ENCODE measurements at regions not wholly inside any gene's neighbourhood (a gene's known extent, or its start where the extent isn't known, plus 50 kb on each side); places are given as distances from the start of the nearest gene placed in this dataset.

GRCh38 chrX:17923546-17923945 is 62.4 kb upstream of the RAI2 start:
- H3K9me3 ChIP-seq (ENCODE audit: low read length), result no peaks in the 10 kb centered on the region
- no TSS peak for BruUV-seq (replicated peaks)
- in situ Hi-C loops (cut with HindIII; ENCODE audit: extremely low pct_ligation_motif_present, low pct_unique_long_range_greater_than_20kb) (no loop called here), intact Hi-C loops (cut with micrococcal nuclease; ENCODE audit: unreplicated experiment) (no loop called here)
- H3K4me2 ChIP-seq (ENCODE audit: low read depth, low read length), result no peak overlapping the region
- H2AFZ ChIP-seq (ENCODE audit: low read length), result no peak overlapping the region
- no peak for DNase-seq (ENCODE audit: low spot score)
- no peak for FAIRE-seq
- no peak for ATAC-seq
- CTCF ChIA-PET (ENCODE audit: low intra/inter-chr PET ratio, low total read pairs), result no interaction called here
- H3K79me2 ChIP-seq (ENCODE audit: insufficient read depth, low read length), result no peaks in the 10 kb centered on the region
- POLR2A ChIA-PET, result no interaction called here
- no peaks in the 10 kb centered on the region for H4K20me1 ChIP-seq (ENCODE audit: insufficient read depth, low read length)
- no peaks in the 10 kb centered on the region for H3K27me3 ChIP-seq (ENCODE audit: control insufficient read depth in 1 of 2, insufficient read depth in 2 of 2, low read length in 2 of 2)
- H3K9ac ChIP-seq (ENCODE audit: insufficient read depth, low read depth, low read length), result no peak overlapping the region
- no peak overlapping the region for H3K4me3 ChIP-seq (replicated peaks in 1 of 3; ENCODE audit: insufficient read depth in 1 of 3, low read depth in 2 of 3, low read length in 3 of 3)
- H3K36me3 ChIP-seq (replicated peaks in 1 of 2; ENCODE audit: control insufficient read depth in 1 of 2, insufficient read depth in 2 of 2, low read length in 2 of 2), result no peaks in the 10 kb centered on the region
- TF ChIP-seq ZNF143 (CRISPR knock-in tag; IDR thresholded peaks at IDR 0.05), result peak; percentile 38; the same call in 1 of the 2 replicates
- TF ChIP-seq NONO (IDR thresholded peaks at IDR 0.05), result no peak
- no peak for TF ChIP-seq NONO (CRISPR knock-in tag; conservative IDR thresholded peaks at IDR 0.05)
- TF ChIP-seq ZNF709 (CRISPR knock-in tag; IDR thresholded peaks at IDR 0.05), result no peak
- 0 out of 2 replicates have a peak, but pooled peaks have one; percentile 35 for TF ChIP-seq THAP11 (CRISPR knock-in tag; IDR thresholded peaks at IDR 0.05)
- H3K4me1 ChIP-seq (ENCODE audit: insufficient read depth, low read length), result no peaks in the 10 kb centered on the region
- H3K27ac ChIP-seq (ENCODE audit: extremely low read length, insufficient read depth, low read length), result no peak overlapping the region

DNA sequence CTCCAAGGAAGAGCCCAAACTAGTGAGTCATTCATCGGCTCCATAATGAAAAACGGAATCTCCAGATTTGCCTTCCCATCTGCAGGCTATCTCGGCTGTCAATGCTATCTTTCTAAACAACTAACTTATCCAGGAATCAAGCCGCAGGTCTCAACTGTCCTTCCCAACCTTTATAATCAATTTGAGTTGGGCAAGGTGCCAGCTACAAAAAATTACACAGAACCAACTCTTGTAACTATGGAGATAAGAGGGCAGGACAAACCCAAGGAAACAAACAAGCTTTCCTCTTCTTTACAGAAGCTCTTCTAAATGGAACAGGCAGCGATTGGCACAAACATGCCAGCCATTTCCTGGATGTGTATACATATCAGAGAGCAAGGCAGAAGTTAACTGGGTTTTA is 61.2 kb upstream of the RAI2 start:
- Histone ChIP-seq H3K79me2 (ENCODE audit: insufficient read depth, low read length) (no peaks in the 10 kb centered on the region), H4K20me1 (ENCODE audit: insufficient read depth, low read length) (no peaks in the 10 kb centered on the region), H3K27me3 (ENCODE audit: control insufficient read depth in 1 of 2, insufficient read depth in 2 of 2, low read length in 2 of 2) (no peaks in the 10 kb centered on the region), H3K4me1 (ENCODE audit: insufficient read depth, low read length) (no peaks in the 10 kb centered on the region), H3K27ac (ENCODE audit: extremely low read length, insufficient read depth, low read length) (no peak overlapping the region), H3K4me3 (replicated peaks in 1 of 3; ENCODE audit: insufficient read depth in 1 of 3, low read depth in 2 of 3, low read length in 3 of 3) (no peak overlapping the region), H3K9me3 (ENCODE audit: low read length) (no peaks in the 10 kb centered on the region), H3K4me2 (ENCODE audit: low read depth, low read length) (no peak overlapping the region), H2AFZ (ENCODE audit: low read length) (no peak overlapping the region), H3K9ac (ENCODE audit: insufficient read depth, low read depth, low read length) (no peak overlapping the region), H3K36me3 (replicated peaks in 1 of 2; ENCODE audit: control insufficient read depth in 1 of 2, insufficient read depth in 2 of 2, low read length in 2 of 2) (no peaks in the 10 kb centered on the region)
- WGBS (ENCODE audit: low lambda C conversion rate), result 0% methylated on average over 5 of the region's 5 CpGs
- DNase-seq (ENCODE audit: low spot score) (no peak), ATAC-seq (no peak), FAIRE-seq (no peak)
- ChIA-PET POLR2A (no interaction called here), CTCF (ENCODE audit: low intra/inter-chr PET ratio, low total read pairs) (no interaction called here)
- BruUV-seq (replicated peaks), result no TSS peak
- intact Hi-C loops (cut with micrococcal nuclease; ENCODE audit: unreplicated experiment), result no loop called here
- in situ Hi-C loops (cut with HindIII; ENCODE audit: extremely low pct_ligation_motif_present, low pct_unique_long_range_greater_than_20kb), result no loop called here
- TF ChIP-seq THAP11 (CRISPR knock-in tag; IDR thresholded peaks at IDR 0.05) (no peak), KAT8 (CRISPR knock-in tag; IDR thresholded peaks at IDR 0.05) (no peak), PLSCR1 (CRISPR knock-in tag; IDR thresholded peaks at IDR 0.05; ENCODE audit: borderline replicate concordance) (no peak), ZNF879 (CRISPR knock-in tag; IDR thresholded peaks at IDR 0.05) (no peak), ZNF10 (CRISPR knock-in tag; IDR thresholded peaks at IDR 0.05; ENCODE audit: borderline replicate concordance, low read depth) (no peak), MED8 (CRISPR knock-in tag; IDR thresholded peaks at IDR 0.05; ENCODE audit: insufficient replicate concordance) (no peak), ATM (IDR thresholded peaks at IDR 0.05; ENCODE audit: borderline replicate concordance) (no peak), ZNF674 (CRISPR knock-in tag; IDR thresholded peaks at IDR 0.05; ENCODE audit: low read depth) (no peak), RFX3 (CRISPR knock-in tag; IDR thresholded peaks at IDR 0.05) (no peak), HMGA1 (CRISPR knock-in tag; conservative IDR thresholded peaks at IDR 0.05) (no peak)
- TF ChIP-seq, protein P1, sequence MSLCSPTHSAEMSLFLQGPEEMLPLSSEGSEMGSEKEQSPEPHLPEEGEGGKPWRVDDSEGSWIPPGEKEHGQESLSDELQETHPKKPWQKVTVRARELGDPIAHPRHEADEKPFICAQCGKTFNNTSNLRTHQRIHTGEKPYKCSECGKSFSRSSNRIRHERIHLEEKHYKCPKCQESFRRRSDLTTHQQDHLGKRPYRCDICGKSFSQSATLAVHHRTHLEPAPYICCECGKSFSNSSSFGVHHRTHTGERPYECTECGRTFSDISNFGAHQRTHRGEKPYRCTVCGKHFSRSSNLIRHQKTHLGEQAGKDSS (CRISPR knock-in tag; IDR thresholded peaks at IDR 0.05; ENCODE audit: borderline replicate concordance, low read depth), result no peak
- TF ChIP-seq, protein P2, sequence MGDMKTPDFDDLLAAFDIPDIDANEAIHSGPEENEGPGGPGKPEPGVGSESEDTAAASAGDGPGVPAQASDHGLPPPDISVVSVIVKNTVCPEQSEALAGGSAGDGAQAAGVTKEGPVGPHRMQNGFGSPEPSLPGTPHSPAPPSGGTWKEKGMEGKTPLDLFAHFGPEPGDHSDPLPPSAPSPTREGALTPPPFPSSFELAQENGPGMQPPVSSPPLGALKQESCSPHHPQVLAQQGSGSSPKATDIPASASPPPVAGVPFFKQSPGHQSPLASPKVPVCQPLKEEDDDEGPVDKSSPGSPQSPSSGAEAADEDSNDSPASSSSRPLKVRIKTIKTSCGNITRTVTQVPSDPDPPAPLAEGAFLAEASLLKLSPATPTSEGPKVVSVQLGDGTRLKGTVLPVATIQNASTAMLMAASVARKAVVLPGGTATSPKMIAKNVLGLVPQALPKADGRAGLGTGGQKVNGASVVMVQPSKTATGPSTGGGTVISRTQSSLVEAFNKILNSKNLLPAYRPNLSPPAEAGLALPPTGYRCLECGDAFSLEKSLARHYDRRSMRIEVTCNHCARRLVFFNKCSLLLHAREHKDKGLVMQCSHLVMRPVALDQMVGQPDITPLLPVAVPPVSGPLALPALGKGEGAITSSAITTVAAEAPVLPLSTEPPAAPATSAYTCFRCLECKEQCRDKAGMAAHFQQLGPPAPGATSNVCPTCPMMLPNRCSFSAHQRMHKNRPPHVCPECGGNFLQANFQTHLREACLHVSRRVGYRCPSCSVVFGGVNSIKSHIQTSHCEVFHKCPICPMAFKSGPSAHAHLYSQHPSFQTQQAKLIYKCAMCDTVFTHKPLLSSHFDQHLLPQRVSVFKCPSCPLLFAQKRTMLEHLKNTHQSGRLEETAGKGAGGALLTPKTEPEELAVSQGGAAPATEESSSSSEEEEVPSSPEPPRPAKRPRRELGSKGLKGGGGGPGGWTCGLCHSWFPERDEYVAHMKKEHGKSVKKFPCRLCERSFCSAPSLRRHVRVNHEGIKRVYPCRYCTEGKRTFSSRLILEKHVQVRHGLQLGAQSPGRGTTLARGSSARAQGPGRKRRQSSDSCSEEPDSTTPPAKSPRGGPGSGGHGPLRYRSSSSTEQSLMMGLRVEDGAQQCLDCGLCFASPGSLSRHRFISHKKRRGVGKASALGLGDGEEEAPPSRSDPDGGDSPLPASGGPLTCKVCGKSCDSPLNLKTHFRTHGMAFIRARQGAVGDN (CRISPR knock-in tag; IDR thresholded peaks at IDR 0.05), result no peak
